Adrenal gland (tissue), 5 donors: ENCODE measurements at regions not wholly inside any gene's neighbourhood (a gene's known extent, or its start where the extent isn't known, plus 50 kb on each side); places are given as distances from the start of the nearest gene placed in this dataset.

ENCODE experiments used
- POLR2A ChIP-seq, 2 donors: fragments of 450-650 bp; IDR thresholded peaks; one replicate each; pipeline ENCODE4 v1.6.1; 2017; ENCODE audit warnings: antibody characterized with exemption in 2 of 2, mild to moderate bottlenecking in 2 of 2, moderate library complexity in 1 of 2
- TF ChIP-seq, protein P1 (sequence below), 6 experiments: fragments of 450-650 bp in 4 of 6; fragments of 200-600 bp in 2 of 6; sonication (generic) in 1 of 6; IDR thresholded peaks; 1 replicate in 5 of 6; 2 replicates in 1 of 6; pipeline versions ENCODE4 v1.5.1 to v1.8.0; 2016 to 2021; ENCODE audit warnings: antibody characterized with exemption in 6 of 6, mild to moderate bottlenecking in 2 of 6, moderate library complexity in 1 of 6
- donor health status: DM: no; HTN: no; CAD: no.

DNA sequence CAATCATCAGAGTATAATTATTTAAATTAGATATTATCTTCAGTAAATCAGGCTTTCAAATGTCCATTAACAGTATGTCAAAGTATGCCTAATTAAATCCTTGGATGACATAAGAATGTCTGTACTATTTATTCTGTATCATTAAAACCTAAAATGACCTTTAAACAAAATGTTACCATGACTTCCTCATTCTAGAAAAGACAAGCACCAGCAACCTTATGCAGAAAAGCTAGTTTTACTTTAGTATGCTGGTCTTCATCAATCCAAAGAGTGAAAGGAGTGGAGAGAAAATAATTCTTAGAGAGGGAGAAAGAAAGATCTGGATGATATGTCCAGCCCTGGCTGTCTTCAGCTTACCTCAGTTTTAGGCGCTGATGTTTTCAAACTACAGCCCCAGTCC lies 140.1 kb upstream of the UBE2E2 start:
- TF ChIP-seq, protein P1, sequence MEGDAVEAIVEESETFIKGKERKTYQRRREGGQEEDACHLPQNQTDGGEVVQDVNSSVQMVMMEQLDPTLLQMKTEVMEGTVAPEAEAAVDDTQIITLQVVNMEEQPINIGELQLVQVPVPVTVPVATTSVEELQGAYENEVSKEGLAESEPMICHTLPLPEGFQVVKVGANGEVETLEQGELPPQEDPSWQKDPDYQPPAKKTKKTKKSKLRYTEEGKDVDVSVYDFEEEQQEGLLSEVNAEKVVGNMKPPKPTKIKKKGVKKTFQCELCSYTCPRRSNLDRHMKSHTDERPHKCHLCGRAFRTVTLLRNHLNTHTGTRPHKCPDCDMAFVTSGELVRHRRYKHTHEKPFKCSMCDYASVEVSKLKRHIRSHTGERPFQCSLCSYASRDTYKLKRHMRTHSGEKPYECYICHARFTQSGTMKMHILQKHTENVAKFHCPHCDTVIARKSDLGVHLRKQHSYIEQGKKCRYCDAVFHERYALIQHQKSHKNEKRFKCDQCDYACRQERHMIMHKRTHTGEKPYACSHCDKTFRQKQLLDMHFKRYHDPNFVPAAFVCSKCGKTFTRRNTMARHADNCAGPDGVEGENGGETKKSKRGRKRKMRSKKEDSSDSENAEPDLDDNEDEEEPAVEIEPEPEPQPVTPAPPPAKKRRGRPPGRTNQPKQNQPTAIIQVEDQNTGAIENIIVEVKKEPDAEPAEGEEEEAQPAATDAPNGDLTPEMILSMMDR (IDR thresholded peaks at IDR 0.05): no peak
- no peak for TF ChIP-seq POLR2A (IDR thresholded peaks at IDR 0.05)
